ENCODE measurements at regions not wholly inside any gene's neighbourhood (a gene's known extent, or its start where the extent isn't known, plus 50 kb on each side); places are given as distances from the start of the nearest gene placed in this dataset.

GRCh38 chr17:27390540-27390939, 65.7 kb upstream of the KSR1 start:
- FAIRE-seq: no peak

GRCh38 chr17:27391427-27391826, 64.8 kb upstream of the KSR1 start:
- FAIRE-seq: no peak
- DNase-seq (ENCODE audit: extremely low spot score, insufficient read length, low read depth): no peak

More at GRCh38 chr17:27390540-27390939, 65.7 kb upstream of the KSR1 start:
- no peak for DNase-seq (ENCODE audit: extremely low spot score, insufficient read length, low read depth)

GRCh38 chr17:27396045-27396444, 60.2 kb upstream of the KSR1 start:
- DNase-seq (ENCODE audit: extremely low spot score, insufficient read length, low read depth) (no peak), FAIRE-seq (no peak)

- no peak for FAIRE-seq
- DNase-seq (ENCODE audit: extremely low spot score, insufficient read length, low read depth): no peak
Observed at GRCh38 chr17:27396941-27397340, 59.3 kb upstream of the KSR1 start.

GRCh38 chr17:27398691-27399090, 57.6 kb upstream of the KSR1 start:
- no peak for DNase-seq (ENCODE audit: extremely low spot score, insufficient read length, low read depth)
- no peak for FAIRE-seq

- no peak for FAIRE-seq
- no peak for DNase-seq (ENCODE audit: extremely low spot score, insufficient read length, low read depth)
Observed at GRCh38 chr17:27400991-27401390, 55.3 kb upstream of the KSR1 start.

GRCh38 chr17:27402943-27403342, 53.3 kb upstream of the KSR1 start:
- FAIRE-seq: no peak
- DNase-seq (ENCODE audit: extremely low spot score, insufficient read length, low read depth): no peak

GRCh38 chr17:27403480-27404005, 52.7 kb upstream of the KSR1 start:
- FAIRE-seq (no peak), DNase-seq (ENCODE audit: extremely low spot score, insufficient read length, low read depth) (no peak)

- FAIRE-seq: no peak
- DNase-seq (ENCODE audit: extremely low spot score, insufficient read length, low read depth): no peak
Observed at GRCh38 chr17:27404676-27405075, 51.6 kb upstream of the KSR1 start.

Measured in GM18507 (cell line).